Pancreas (tissue), 10 donors: ENCODE measurements at regions not wholly inside any gene's neighbourhood (a gene's known extent, or its start where the extent isn't known, plus 50 kb on each side); places are given as distances from the start of the nearest gene placed in this dataset.
A peak's percentile ranks its signal among the peaks of the same experiment; 100 is the strongest.

Experiments
- ATAC-seq, 4 donors: fragments of 200-7000 bp; cut with Tn5 transposase; one replicate each; pipeline versions ENCODE4 v1.8.0 to v1.9.1; 2020; ENCODE audit warnings: mild to moderate bottlenecking in 4 of 4, moderate library complexity in 4 of 4
- DNase-seq, 6 donors: peaks; one replicate each; pipeline ENCODE4 v3.0.0-alpha.2; 2020
- FAIRE-seq: peaks from 2 replicates; lab custom pipeline; 2012; peaks lifted over from hg19 to GRCh38; lab: Jason Lieb, UNC
- H3K27ac ChIP-seq, 4 donors: fragments of 200-600 bp; sonication (generic); 1 replicate in 3 of 4; 2 replicates in 1 of 4; pipeline versions ENCODE4 v1.5.0 to v1.8.0; 2020
- H3K27me3 ChIP-seq, 4 donors: fragments of 200-600 bp; one replicate each; pipeline ENCODE4 v1.8.0; 2021
- H3K36me3 ChIP-seq, 3 donors: fragments of 200-600 bp; sonication (generic) in 1 of 3; one replicate each; pipeline versions ENCODE4 v1.5.0 to v1.8.0; 2020 to 2021
- H3K4me1 ChIP-seq, 3 donors: fragments of 200-600 bp; one replicate each; pipeline ENCODE4 v1.8.0; 2021
- H3K4me3 ChIP-seq, 4 donors: fragments of 200-600 bp; sonication (generic) in 2 of 4; one replicate each; pipeline versions ENCODE4 v1.5.0 to v1.8.0; 2020 to 2021
- H3K9me3 ChIP-seq, 4 donors: fragments of 200-600 bp; one replicate each; pipeline ENCODE4 v1.8.0; 2021
- CTCF ChIP-seq, 4 donors: fragments of 200-600 bp; sonication (generic) in 3 of 4; IDR thresholded peaks; one replicate each; pipeline versions ENCODE4 v1.5.0 to v1.8.0; 2021; ENCODE audit warnings: antibody characterized with exemption in 4 of 4
- WGBS, 2 donors: extraction: QIAGEN DNeasy Blood & Tissue Kit; methylation state at CpG; one replicate each; pipeline ENCODE4 v1.1.7; 2013; 5-methylcytosine and 5-hydroxymethylcytosine counted together
- intact Hi-C, 3 donors: fragments of 100-400 bp; cut with DNase I; formaldehyde crosslinking; loops; one replicate each; pipeline versions ENCODE4 v1.11.1 to v1.14.2; 2022
- donor health status: healthy with polysubstance abuse.
- donor health status: DM: no; HTN: no; CAD: no; lungs with moderate emphysema.
- donor health status: DM: no; HTN: no; CAD: no.
- donor health status: control.
- donor health status: control.
- donor health status: Bipolar disorder and iron deficiency.
- donor health status: DM: yes; HTN: yes; CAD: no.
- donor health status: DM: no; HTN: no; CAD: no.
- donor health status: DM: no; HTN: no; CAD: no.
- donor health status: DM: yes; HTN: yes; CAD: no.

- Histone ChIP-seq H3K4me3 (no peak overlapping the region), H3K36me3 (no peaks in the 10 kb centered on the region), H3K4me1 (no peaks in the 10 kb centered on the region), H3K9me3 (no peaks in the 10 kb centered on the region), H3K27me3 (no peaks in the 10 kb centered on the region), H3K27ac (no peak overlapping the region)
- intact Hi-C loops, result no loop called here
- TF ChIP-seq CTCF (IDR thresholded peaks at IDR 0.05), result no peak
- no peak for ATAC-seq
- 83 to 90% methylated on average over 8 of the region's 8 CpGs for WGBS, 2 donors
- peak in 2 of 6 donors; percentile 17 to 24 for DNase-seq
- FAIRE-seq, result no peak
These were observed 59.0 kb downstream of the PLXNA1 start for GRCh38 chr3:127041933-127042332.

GRCh38 chr3:127042634-127043033 is 59.7 kb downstream of the PLXNA1 start:
- intact Hi-C loops, result no loop called here
- Histone ChIP-seq H3K27ac (peak overlapping the region in 2 of 4 donors; percentile 30 to 42), H3K36me3 (no peaks in the 10 kb centered on the region), H3K9me3 (no peaks in the 10 kb centered on the region), H3K27me3 (no peaks in the 10 kb centered on the region), H3K4me3 (no peak overlapping the region), H3K4me1 (no peaks in the 10 kb centered on the region)
- no peak for TF ChIP-seq CTCF (IDR thresholded peaks at IDR 0.05)
- no peak for FAIRE-seq
- 81 to 83% methylated on average over 12 of the region's 12 CpGs for WGBS, 2 donors
- ATAC-seq, result no peak
- DNase-seq, result peak in 3 of 6 donors; percentile 18 to 54 (median 28)

GRCh38 chr3:127043041-127043641 is 60.2 kb downstream of the PLXNA1 start:
- ATAC-seq (peak; percentile 70 to 90 (median 83)), FAIRE-seq (no peak), DNase-seq (peak in 5 of 6 donors; percentile 54 to 76 (median 64))
- peak overlapping the region in 2 of 4 donors; percentile 30 to 42 for H3K27ac ChIP-seq
- no peak overlapping the region for H3K4me3 ChIP-seq
- WGBS, 2 donors, result 61 to 64% methylated on average over 17 of the region's 17 CpGs
- no peak for TF ChIP-seq CTCF (IDR thresholded peaks at IDR 0.05)
- no peaks in the 10 kb centered on the region for H3K4me1 ChIP-seq
- no peaks in the 10 kb centered on the region for H3K9me3 ChIP-seq
- H3K36me3 ChIP-seq, result no peaks in the 10 kb centered on the region
- H3K27me3 ChIP-seq, result no peaks in the 10 kb centered on the region
- intact Hi-C loops, result no loop called here

GRCh38 chr3:127043731-127044510 is 61.0 kb downstream of the PLXNA1 start:
- Histone ChIP-seq H3K4me1 (no peaks in the 10 kb centered on the region), H3K27ac (peak overlapping the region in 2 of 4 donors; percentile 30 to 42), H3K4me3 (no peak overlapping the region), H3K9me3 (no peaks in the 10 kb centered on the region), H3K36me3 (no peaks in the 10 kb centered on the region), H3K27me3 (no peaks in the 10 kb centered on the region)
- no peak for FAIRE-seq
- peak in 2 of 6 donors; percentile 5 to 32 for DNase-seq
- WGBS, 2 donors, result 61 to 67% methylated on average over 7 of the region's 7 CpGs
- TF ChIP-seq CTCF (IDR thresholded peaks at IDR 0.05), result no peak
- intact Hi-C loops, result no loop called here
- no peak for ATAC-seq

- 18 to 36% methylated on average over 4 of the region's 4 CpGs for WGBS, 2 donors
- FAIRE-seq, result no peak
These were observed 62.1 kb downstream of the PLXNA1 start for GRCh38 chr3:127044996-127045395.

More at GRCh38 chr3:127044996-127045395, 62.1 kb downstream of the PLXNA1 start:
- intact Hi-C loops, result no loop called here
- Histone ChIP-seq H3K9me3 (no peaks in the 10 kb centered on the region), H3K36me3 (no peaks in the 10 kb centered on the region), H3K27ac (no peak overlapping the region), H3K27me3 (no peaks in the 10 kb centered on the region), H3K4me3 (no peak overlapping the region), H3K4me1 (no peaks in the 10 kb centered on the region)
- ATAC-seq (peak; percentile 64 to 79 (median 66)), DNase-seq (peak in 2 of 6 donors; percentile 46 to 47)
- no peak for TF ChIP-seq CTCF (IDR thresholded peaks at IDR 0.05)
